ENCODE measurements at regions not wholly inside any gene's neighbourhood (a gene's known extent, or its start where the extent isn't known, plus 50 kb on each side); places are given as distances from the start of the nearest gene placed in this dataset.

DNA sequence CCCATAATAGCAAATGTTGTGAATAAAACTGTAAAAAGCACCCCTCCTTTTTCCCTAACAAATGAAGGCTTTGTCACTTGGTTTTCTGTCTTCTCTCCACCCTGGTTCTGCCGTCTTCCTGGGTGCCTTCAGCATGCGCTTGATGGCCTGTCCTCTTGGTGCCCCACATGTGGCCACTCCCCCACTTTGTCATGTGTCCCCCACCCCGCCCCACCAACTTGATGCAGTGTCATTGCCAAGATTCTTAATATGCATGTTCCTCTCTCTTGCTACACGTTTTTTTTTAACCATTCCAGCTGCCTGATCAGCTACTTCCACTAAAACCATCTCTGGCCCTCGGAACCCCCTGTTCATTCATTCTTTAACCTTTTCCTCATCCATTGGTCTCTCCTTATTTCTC, 340.3 kb downstream of the QKI start:
- no peak for TF ChIP-seq EZH2 (IDR thresholded peaks at IDR 0.05)
- TF ChIP-seq POLR2AphosphoS5 (IDR thresholded peaks at IDR 0.05; ENCODE audit: borderline replicate concordance, low read depth, low read length) = no peak
- no peak for TF ChIP-seq FOXP2 (optimal IDR thresholded peaks at IDR 0.05; ENCODE audit: control extremely low read depth, extremely low read length, insufficient read depth)
